Stimulated activated CD8-positive, alpha-beta memory T cell treated with anti-CD3 and anti-CD28 coated beads, Interleukin-7, amount 100 ng/mL, for 1 hour (primary cell): ENCODE measurements at regions not wholly inside any gene's neighbourhood (a gene's known extent, or its start where the extent isn't known, plus 50 kb on each side); places are given as distances from the start of the nearest gene placed in this dataset.
"Not testable (repeated sequence)": the region's sequence is repeated elsewhere in the genome, so short reads cannot be mapped to it uniquely, and the experiment has no call there.

Source experiments
- DNase-seq, 2 donors: peaks; one replicate each; pipeline ENCODE4 v3.0.0-alpha.2; 2020; ENCODE audit warnings: low read depth in 2 of 2

DNA sequence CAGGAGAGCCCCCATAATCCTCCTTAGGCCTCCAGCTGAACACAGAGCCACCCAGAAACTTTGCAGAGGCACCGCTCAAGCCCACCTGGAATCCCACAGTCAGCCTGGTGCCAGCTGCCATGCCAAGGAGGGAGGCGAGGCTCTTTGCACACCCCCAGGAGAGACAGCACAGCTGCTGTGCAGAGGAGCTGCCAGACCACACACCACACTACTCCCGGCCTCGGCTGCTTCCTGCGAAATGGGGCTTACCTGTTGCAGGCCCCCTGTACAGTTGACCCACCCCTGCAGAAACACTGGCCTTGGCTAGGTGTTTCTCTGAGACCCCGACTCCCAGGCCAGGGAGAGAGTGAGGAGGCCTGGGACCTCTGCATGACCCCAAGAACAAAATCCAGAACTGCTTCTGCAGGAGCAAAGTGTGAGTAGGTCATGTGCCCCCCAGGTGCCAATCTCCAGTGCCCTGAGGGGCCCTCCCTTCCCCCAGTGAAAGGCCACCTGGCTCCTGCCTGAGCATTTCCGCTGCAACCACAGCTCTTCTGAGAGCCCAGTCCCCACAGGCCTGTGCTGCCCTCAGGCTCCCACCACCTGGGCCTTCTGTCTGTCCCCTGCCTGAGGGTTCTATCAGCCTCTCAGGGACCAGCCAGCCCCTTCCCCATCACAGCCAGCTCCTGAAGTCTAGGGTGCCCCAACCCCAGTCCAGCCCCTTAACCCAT lies 580.4 kb downstream of the UQCRFS1 start:
- no peak for DNase-seq

- no peak for DNase-seq
These were observed 581.0 kb downstream of the UQCRFS1 start for GRCh38 chr19:28631961-28632360.

DNA sequence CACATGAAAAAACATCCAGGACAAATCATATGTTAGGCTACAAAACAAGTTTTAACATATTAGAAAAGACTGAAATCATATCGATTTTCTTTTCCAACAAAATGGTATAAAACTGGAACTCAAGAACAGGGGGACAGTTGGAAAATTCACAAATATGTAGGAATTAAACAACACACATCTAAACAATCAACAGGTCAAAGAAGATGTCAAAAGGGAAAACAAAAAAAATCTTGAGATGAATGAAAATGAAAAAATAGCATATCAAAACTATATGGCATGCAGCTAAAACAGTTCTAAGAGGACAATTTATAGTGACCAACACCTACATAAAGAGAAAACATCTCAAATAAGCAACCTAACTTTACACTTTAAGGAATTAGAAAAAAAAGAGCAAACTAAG lies 585.3 kb downstream of the UQCRFS1 start:
- DNase-seq = no peak

GRCh38 chr19:28626407-28626806 lies 586.5 kb downstream of the UQCRFS1 start:
- DNase-seq = not testable (repeated sequence)

GRCh38 chr19:28619816-28620429 lies 593.0 kb downstream of the UQCRFS1 start:
- no peak for DNase-seq

DNA sequence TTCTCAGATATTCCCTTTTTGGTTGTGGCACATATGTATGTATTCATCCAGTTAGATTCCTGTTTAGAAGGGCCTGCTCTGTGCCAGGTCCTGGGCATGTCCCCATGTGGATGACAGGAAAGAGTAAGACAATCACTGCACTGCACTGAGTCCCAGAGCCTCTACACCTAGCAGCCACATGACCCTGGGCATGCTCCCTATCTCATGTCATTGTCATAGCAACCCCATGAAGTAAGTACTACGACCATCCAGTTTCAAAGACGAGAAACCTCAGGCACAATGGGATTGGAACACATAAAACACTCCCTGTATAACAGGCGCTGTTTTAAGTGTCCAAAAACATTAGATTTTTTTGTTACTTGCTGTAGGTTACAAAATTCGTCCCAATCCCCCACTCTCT lies 594.4 kb downstream of the UQCRFS1 start:
- no peak for DNase-seq

- DNase-seq = no peak
These were observed 597.0 kb downstream of the UQCRFS1 start for GRCh38 chr19:28615966-28616365.

DNA sequence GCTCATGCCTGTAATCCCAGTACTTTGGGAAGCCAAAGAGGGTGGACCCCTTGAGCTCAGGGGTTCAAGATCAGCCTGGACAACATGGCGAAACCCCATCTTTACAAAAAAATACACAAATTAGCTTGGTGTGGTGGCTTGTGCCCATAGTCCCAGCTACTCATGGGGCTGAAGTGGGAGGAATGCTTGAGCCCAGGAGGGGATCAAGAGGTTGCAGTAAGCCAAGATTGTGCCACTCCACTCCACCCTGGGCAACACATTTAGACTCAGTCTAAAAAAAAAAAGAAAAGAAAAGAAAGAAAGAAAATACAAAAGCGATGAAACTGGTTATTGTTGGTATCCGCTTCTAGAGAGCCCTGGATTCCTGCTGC lies 597.4 kb downstream of the UQCRFS1 start:
- no peak for DNase-seq

- DNase-seq = no peak
These were observed 598.1 kb downstream of the UQCRFS1 start for GRCh38 chr19:28614634-28615545.

DNA sequence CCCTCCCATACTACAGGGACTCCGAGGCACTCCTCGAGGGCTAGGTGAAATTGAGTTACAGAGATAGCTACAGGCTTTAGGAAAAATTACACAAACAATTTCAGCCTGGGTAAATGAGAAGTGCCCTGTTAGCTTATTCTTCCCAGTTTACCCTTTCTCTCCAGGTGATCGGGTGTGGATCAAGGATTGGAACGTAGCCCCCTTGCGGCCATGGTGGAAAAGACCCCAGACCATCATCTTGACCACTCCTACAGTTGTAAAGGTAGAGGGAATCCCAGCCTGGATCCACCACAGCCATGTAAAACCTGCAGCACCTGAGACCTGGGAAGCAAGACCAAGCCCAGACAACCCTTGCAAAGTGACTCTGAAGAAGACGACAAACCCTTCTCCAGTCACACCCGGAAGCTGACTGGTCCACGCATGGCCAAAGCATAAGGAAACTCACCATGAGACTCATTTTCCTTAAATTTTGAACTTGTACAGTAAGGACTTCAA lies 600.6 kb downstream of the UQCRFS1 start:
- no peak for DNase-seq

- not testable (repeated sequence) for DNase-seq
These were observed 601.6 kb downstream of the UQCRFS1 start for GRCh38 chr19:28611227-28611914.

GRCh38 chr19:28610731-28611130 lies 602.2 kb downstream of the UQCRFS1 start:
- no peak for DNase-seq

GRCh38 chr19:28609944-28610343 lies 603.0 kb downstream of the UQCRFS1 start:
- DNase-seq = no peak

DNA sequence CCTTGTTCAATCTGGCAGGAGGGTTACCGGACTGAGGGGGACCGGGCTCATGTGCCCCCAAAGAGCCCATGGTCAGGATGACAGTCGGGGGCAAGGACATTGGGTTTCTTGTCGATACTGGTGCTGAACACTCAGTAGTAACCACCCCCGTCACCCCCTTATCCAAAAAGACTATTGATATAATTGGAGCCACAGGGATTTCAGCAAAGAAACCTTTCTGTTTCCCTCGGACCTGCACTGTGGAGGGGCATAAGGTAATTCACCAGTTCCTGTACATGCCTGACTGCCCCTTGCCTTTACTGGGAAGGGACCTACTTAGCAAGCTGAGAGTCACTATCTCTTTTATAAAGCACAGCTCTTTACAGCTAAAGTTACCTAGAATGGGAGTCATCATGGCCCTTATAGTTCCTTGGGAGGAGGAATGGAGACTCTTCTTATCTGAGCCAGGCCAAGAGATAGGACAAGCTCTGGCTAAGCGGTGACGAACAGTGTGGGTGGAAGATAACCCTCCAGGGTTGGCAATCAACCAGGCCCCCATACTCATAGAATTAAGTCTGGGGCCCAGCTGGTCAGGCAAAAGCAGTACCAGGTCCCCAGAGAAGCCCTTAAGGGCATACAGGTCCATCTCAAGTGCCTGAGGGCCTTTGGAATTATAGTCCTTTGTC lies 603.7 kb downstream of the UQCRFS1 start:
- no peak for DNase-seq

DNA sequence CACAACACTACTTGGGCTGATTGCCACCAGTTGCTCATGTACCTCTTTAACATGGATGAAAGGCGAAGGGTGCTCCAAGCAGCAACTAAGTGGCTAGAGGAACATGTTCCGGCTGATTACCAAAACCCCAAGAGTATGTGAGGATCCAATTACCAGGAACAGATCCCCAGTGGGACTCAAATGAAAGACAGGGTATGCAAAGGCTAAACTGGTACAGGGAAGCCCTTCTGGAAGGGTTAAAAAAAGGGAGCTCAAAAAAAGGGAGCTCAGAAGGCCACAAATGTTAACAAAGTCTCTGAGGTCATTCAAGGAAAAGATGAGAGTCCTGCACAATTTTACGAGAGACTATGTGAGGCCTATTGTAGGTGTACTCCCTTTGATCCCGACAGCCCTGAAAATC lies 604.7 kb downstream of the UQCRFS1 start:
- DNase-seq = no peak

DNA sequence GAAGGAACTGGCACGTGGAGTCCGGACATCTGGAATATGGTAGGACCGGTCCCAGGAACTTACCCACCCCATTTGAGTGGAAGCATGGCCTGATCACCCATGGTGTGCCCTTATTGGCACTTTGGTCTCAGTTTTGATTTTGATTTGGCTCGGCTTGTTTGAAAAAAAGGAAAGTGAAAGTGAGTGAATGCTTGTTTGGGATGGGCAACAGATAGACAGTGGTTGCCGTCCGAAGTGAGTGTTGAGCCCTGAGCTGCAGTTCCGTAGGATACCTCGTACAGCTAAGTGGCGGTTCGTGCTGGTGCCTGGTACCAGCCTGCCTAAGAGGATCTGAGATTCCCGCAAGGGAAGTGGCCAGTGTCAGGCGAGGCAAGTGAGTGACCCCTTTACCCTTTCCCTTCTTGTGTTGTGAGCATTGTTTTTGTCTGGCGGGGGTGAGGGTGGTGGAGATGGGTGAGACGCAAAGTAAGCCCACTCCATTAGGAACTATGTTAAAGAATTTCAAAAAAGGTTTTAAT lies 605.8 kb downstream of the UQCRFS1 start:
- no peak for DNase-seq

DNA sequence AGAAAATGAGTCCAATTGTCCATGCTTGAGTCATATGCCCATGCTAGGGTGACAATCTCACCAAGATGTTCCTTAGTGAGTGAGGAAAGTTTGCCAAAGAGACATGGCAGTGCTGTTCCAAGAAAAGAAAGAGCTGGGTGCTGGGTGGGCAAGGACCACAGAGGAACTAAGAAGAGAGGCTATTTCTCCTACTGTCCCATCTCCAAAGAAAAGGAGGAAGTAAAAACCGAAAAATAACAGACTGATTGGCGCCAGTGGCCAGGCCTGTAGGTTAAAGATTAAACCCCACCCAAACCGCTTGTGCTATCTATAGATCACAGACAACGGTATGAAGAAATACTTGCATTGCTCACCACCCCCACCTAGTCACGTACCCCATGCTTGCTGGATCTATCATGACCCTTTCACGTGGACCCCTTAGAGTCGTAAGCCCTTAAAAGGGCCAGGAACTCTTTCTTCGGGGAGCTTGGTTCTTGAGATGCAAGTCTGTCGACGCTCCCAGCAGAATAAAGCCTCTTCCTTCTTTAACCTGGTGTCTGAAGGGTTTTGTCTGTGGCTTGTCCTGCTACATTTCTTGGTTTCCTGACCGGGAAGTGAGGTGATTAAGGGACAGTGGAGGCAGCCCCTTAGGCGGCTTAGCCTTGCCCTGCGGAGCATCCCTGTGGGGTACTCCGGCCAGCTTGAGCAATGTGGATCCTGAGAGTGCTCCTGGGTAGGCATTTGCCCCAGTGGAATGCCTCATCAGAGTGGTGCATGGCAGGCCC lies 606.5 kb downstream of the UQCRFS1 start:
- no peak for DNase-seq

GRCh38 chr19:28605501-28606268 lies 607.3 kb downstream of the UQCRFS1 start:
- DNase-seq = no peak

DNA sequence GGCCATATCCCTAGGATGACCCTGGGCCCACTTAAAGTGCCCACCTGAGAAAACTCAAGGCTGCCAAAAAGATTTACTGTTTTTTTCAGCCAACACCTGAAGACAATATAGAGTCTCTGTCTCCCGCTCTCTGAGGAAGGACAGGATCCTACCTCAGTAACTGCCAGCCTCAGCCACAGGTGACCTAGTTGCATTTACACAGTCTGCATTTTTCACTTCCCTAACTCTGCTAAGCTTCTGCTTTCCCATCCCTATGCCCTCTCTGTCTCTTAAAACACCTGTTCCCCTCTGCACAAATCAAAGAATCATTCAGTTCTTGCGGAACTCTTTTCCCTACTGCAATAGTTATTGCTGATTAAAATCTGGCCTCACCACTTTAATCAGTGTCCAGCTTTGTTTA lies 609.5 kb downstream of the UQCRFS1 start:
- DNase-seq = no peak
